SJSA1 (cell line): ENCODE measurements at regions not wholly inside any gene's neighbourhood (a gene's known extent, or its start where the extent isn't known, plus 50 kb on each side); places are given as distances from the start of the nearest gene placed in this dataset.
"Not testable (repeated sequence)": the region's sequence is repeated elsewhere in the genome, so short reads cannot be mapped to it uniquely, and the experiment has no call there.

Source experiments
- DNase-seq, 2 experiments: peaks; one replicate each; pipeline ENCODE4 v3.0.0-alpha.2; 2015 to 2020; ENCODE audit warnings: low spot score in 2 of 2, low read depth in 1 of 2
- H3K27ac ChIP-seq: fragments of 250-450 bp; sonication (Bioruptor Pico); 2 replicates; pipeline ENCODE4 v1.5.1; 2020; ENCODE audit warnings: mild to moderate bottlenecking, moderate library complexity
- H3K27me3 ChIP-seq: fragments of 250-450 bp; sonication (Bioruptor Pico); replicated peaks from 2 replicates; pipeline ENCODE4 v1.5.1; 2020; ENCODE audit warnings: mild to moderate bottlenecking, moderate library complexity
- H3K36me3 ChIP-seq: fragments of 250-450 bp; sonication (Bioruptor Pico); 2 replicates; pipeline ENCODE4 v1.5.1; 2020; ENCODE audit warnings: mild to moderate bottlenecking
- H3K4me1 ChIP-seq: fragments of 250-450 bp; sonication (Bioruptor Pico); replicated peaks from 2 replicates; pipeline ENCODE4 v1.6.1; 2021; ENCODE audit warnings: mild to moderate bottlenecking
- H3K4me3 ChIP-seq: fragments of 250-450 bp; sonication (Bioruptor Pico); 2 replicates; pipeline ENCODE4 v1.5.1; 2020; ENCODE audit warnings: mild to moderate bottlenecking
- H3K9me3 ChIP-seq: fragments of 250-450 bp; sonication (Bioruptor Pico); replicated peaks from 2 replicates; pipeline ENCODE4 v1.5.1; 2020; ENCODE audit warnings: mild to moderate bottlenecking

DNA sequence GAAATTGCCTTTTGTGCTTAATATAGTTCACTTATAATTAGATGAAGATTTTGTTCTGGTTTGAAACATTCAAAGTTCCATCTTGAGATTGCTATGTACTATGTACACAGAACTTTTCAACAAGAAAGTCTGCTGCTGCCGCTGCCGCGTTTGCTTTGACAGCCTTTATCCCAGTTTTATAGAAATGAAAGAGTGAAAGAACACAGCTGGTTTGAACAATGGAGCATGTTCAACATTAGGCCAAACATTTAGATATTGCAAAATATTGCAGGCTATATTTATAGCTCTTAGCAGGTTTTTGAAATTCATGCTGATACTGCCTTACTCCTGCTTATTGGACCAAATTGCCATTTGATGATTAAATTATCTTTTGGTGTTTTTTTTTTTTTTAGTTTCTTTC is 299.8 kb upstream of the PRKD1 start:
- DNase-seq, result peak in 1 of 2 experiments; percentile 9

DNA sequence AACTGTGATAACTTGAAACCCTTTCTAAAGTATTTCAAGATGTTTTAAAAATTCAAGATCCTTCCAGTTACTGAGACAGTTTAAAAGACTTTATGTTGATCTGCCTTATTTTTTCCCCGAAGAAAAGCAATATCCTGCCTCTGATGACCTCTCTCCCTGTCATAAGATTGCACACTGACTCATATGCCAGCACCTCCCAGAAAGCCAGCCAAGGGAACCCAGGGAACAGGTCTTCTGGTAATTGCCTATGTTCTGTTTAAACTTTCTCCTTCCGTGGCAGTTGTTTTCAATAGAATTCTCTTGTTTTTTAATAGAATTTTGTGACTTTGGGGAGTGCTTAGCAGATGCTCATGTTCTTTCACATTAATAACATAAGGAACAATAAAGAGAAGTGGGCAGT is 300.2 kb upstream of the PRKD1 start:
- H3K36me3 ChIP-seq, result no peaks in the 10 kb centered on the region
- peak; percentile 56 to 60 for DNase-seq
- H3K4me3 ChIP-seq, result no peak overlapping the region

More for the DNA sequence above, 299.8 kb upstream of the PRKD1 start:
- H3K4me3 ChIP-seq, result no peak overlapping the region
- H3K27ac ChIP-seq, result peak overlapping the region; percentile 48
- H3K27me3 ChIP-seq, result no peaks in the 10 kb centered on the region
- H3K4me1 ChIP-seq, result peaks cover 33% of the 10 kb centered on the region
- H3K36me3 ChIP-seq, result no peaks in the 10 kb centered on the region
- no peaks in the 10 kb centered on the region for H3K9me3 ChIP-seq

DNA sequence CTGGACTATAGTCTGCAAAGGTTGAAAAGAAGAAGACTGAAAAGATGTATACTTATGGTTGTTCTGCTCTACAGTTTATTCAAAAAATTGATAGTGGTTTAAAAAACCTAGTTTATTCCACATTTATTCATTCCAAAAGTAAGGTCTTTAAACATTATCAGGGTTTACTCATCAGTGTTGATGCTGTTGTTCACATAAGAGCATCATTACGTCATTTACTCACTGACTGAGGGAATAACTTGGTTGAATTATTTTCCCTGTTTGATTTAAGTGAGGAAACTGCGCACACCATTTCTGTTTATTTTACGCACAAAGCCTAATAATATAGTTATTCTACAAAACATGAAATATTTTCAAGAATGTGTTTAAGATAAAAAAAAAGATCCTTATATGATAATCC is 303.1 kb upstream of the PRKD1 start:
- Histone ChIP-seq H3K9me3 (no peaks in the 10 kb centered on the region), H3K4me1 (peaks cover 21% of the 10 kb centered on the region), H3K27me3 (no peaks in the 10 kb centered on the region), H3K36me3 (no peaks in the 10 kb centered on the region), H3K4me3 (no peak overlapping the region), H3K27ac (no peak overlapping the region)
- DNase-seq, result no peak

More for the DNA sequence above, 300.2 kb upstream of the PRKD1 start:
- Histone ChIP-seq H3K9me3 (no peaks in the 10 kb centered on the region), H3K4me1 (peaks cover 29% of the 10 kb centered on the region), H3K27ac (peak overlapping the region; percentile 48), H3K27me3 (no peaks in the 10 kb centered on the region)

DNA sequence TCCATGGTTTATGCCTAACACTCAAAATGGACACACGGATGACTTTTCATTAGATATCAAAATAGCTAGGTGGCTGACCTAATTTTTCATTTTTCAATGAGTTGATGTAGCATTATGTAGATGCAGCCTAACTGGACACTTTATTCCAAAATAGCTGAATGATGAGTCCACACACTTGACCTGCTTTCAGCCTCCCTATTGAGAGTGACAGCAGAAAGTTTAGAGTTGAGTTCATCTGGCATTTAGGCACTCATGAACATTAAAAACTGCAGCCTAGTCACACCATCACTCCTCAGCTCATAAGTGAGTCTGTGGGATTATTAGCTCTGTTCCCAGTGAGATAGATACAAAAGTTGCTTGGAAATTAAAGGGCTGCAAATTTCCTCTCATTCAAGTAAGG is 307.3 kb upstream of the PRKD1 start:
- Histone ChIP-seq H3K27ac (no peak overlapping the region), H3K36me3 (no peaks in the 10 kb centered on the region), H3K27me3 (no peaks in the 10 kb centered on the region), H3K4me1 (peaks cover 5% of the 10 kb centered on the region; the same call in 1 of the 2 replicates), H3K4me3 (no peak overlapping the region), H3K9me3 (no peaks in the 10 kb centered on the region)
- no peak for DNase-seq

DNA sequence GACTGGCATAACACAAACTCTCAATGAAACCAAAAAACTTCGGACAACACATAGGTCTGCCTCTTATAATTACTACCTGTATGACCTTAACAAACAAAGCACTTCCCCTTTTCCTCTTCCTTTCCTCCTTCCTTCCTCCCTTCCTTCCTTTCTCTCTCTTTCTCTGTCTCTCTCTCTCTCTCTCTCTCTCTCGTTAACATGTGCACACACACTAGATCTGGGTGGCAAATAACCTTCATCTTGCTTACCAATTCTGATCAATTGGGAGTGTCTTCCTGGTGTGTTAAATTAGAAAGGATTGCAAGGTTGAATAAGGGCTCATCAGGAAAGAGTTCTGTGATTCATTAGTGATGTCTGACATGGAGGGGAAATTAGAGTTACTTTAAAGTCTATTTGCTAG is 307.8 kb upstream of the PRKD1 start:
- H3K36me3 ChIP-seq, result no peaks in the 10 kb centered on the region
- H3K4me1 ChIP-seq, result peaks cover 5% of the 10 kb centered on the region; the same call in 1 of the 2 replicates
- no peak overlapping the region for H3K4me3 ChIP-seq
- H3K27me3 ChIP-seq, result no peaks in the 10 kb centered on the region
- no peak overlapping the region for H3K27ac ChIP-seq
- H3K9me3 ChIP-seq, result no peaks in the 10 kb centered on the region
- no peak for DNase-seq

DNA sequence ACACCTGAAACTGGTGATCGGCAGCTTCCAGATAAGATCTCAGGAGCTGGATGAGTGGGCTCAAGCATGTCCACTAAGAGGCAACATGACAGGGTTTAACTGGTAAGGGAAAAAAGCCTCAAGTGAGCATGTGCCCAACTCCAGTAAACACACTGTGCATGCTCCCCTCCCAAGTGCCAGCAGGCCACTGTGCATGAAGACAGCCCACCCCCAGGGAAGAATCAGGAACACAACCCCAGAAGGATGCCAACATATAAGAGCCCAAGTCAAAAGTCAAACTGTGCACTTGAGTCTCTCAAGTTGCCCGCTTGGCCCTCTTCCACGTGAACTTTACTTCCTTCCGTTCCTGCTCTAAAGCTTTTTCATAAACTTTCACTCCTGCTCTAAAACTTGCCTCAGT is 311.3 kb upstream of the PRKD1 start:
- no peaks in the 10 kb centered on the region; the same call in 1 of the 2 replicates for H3K4me1 ChIP-seq
- no peaks in the 10 kb centered on the region for H3K27me3 ChIP-seq
- no peak overlapping the region for H3K27ac ChIP-seq
- H3K9me3 ChIP-seq, result no peaks in the 10 kb centered on the region
- no peak overlapping the region for H3K4me3 ChIP-seq
- DNase-seq, result no peak
- H3K36me3 ChIP-seq, result no peaks in the 10 kb centered on the region

DNA sequence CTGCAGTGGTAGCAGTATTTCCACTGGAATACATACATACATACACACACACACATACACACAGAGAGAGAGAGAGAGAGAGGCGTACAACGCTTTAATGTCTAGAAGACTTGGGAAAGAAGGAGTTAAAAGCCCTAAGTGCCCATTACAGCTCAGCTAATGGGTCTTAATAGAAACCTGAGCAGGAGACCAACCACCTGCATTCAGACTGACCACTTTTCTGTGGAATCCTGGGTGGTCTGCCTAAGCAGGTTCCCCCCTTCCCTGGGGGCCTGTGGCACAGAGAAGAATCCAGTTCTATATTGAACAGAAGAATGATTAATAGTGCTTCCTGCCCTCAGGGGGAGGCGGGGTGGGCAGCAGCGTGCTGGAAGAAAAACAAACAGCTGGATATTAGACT is 312.4 kb upstream of the PRKD1 start:
- H3K4me3 ChIP-seq, result no peak overlapping the region
- H3K4me1 ChIP-seq, result no peaks in the 10 kb centered on the region; the same call in 1 of the 2 replicates
- no peak overlapping the region for H3K27ac ChIP-seq
- no peaks in the 10 kb centered on the region for H3K36me3 ChIP-seq
- H3K9me3 ChIP-seq, result no peaks in the 10 kb centered on the region
- H3K27me3 ChIP-seq, result no peaks in the 10 kb centered on the region
- no peak for DNase-seq

DNA sequence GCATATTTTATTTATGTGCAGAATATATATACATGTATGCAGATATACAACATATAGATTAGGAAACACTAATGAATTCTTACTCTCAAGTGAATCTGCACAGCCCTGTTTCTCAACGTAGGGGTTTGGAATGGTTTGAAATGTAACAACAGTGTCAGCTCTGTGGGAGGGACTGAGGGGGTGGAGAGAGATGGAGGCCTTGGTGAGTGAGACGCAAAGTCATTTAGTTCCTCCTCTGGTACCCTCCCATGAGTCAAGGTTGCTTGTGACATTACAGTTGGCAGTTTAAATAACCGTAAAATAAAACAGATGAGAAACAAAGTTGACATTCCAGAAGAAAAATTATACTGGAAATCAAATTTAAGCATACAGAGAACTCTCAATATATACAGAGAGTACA is 313.0 kb upstream of the PRKD1 start:
- no peaks in the 10 kb centered on the region for H3K36me3 ChIP-seq
- no peak overlapping the region for H3K4me3 ChIP-seq
- H3K27ac ChIP-seq, result no peak overlapping the region
- DNase-seq, result no peak
- H3K4me1 ChIP-seq, result no peaks in the 10 kb centered on the region; the same call in 1 of the 2 replicates
- no peaks in the 10 kb centered on the region for H3K27me3 ChIP-seq
- no peaks in the 10 kb centered on the region for H3K9me3 ChIP-seq

DNA sequence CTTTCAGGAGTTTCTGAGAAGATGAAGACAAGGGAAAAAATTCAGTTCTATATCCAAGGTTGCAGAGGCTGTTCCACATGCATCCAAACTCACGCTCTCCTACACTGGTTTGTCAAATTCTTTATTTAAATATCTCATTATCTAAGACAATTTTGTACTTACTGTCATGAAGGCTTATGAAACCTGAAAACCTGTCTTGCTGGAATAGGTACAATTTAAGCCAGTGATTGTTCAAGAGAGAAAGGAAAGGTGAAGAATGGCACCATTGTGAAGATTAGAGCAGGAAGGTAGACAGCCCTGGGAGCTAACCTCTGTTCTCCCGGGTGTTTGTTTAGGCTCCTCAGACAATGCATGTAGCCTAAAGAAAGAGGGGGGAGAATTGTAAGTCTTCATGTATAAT is 315.1 kb upstream of the PRKD1 start:
- H3K4me3 ChIP-seq, result no peak overlapping the region
- no peak overlapping the region for H3K27ac ChIP-seq
- H3K36me3 ChIP-seq, result no peaks in the 10 kb centered on the region
- no peaks in the 10 kb centered on the region for H3K9me3 ChIP-seq
- no peaks in the 10 kb centered on the region; the same call in 1 of the 2 replicates for H3K4me1 ChIP-seq
- no peak for DNase-seq
- H3K27me3 ChIP-seq, result no peaks in the 10 kb centered on the region

DNA sequence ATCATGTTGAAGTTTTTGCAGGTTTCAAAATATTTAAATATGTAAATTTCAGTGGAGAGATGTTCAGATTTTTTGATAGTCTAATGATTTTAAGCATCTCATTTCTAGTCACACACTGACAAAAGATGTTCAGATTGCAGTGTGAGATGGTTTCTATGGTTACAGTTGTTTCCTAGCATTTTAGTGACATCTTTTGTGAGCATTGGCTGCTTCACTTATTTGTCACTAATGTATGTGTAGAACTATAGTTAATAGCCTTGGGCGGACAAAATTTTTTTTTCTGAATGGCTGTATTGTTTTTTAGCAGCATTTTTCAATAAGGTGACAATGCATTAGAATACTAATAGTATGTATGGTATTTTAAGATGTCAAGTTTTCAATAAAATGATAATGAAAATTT is 315.6 kb upstream of the PRKD1 start:
- Histone ChIP-seq H3K27ac (no peak overlapping the region), H3K36me3 (no peaks in the 10 kb centered on the region), H3K4me1 (no peaks in the 10 kb centered on the region; the same call in 1 of the 2 replicates), H3K9me3 (no peaks in the 10 kb centered on the region), H3K4me3 (no peak overlapping the region), H3K27me3 (no peaks in the 10 kb centered on the region)
- no peak for DNase-seq

DNA sequence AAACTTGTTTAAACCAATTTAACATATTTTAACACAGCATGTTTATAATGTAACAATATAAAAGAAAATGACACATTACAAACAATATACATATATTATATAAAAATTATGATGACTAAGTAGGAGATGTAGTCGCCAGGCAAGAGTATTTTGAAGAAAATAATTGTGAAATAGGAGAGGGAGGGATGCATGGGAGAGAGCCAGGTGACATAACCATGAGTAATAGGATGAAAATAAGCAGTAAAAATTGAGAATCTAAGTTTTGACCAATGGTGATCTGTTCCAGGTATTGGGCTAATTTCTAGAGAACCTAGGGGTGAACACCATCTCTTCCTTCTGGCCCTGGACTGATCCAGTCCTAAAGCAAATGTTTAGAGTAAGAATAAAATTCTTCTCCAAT is 315.2 kb upstream of the G2E3 start:
- no peaks in the 10 kb centered on the region for H3K27me3 ChIP-seq
- H3K4me3 ChIP-seq, result no peak overlapping the region
- no peaks in the 10 kb centered on the region for H3K36me3 ChIP-seq
- H3K9me3 ChIP-seq, result no peaks in the 10 kb centered on the region
- no peak overlapping the region for H3K27ac ChIP-seq
- H3K4me1 ChIP-seq, result no peaks in the 10 kb centered on the region; the same call in 1 of the 2 replicates
- DNase-seq, result no peak

DNA sequence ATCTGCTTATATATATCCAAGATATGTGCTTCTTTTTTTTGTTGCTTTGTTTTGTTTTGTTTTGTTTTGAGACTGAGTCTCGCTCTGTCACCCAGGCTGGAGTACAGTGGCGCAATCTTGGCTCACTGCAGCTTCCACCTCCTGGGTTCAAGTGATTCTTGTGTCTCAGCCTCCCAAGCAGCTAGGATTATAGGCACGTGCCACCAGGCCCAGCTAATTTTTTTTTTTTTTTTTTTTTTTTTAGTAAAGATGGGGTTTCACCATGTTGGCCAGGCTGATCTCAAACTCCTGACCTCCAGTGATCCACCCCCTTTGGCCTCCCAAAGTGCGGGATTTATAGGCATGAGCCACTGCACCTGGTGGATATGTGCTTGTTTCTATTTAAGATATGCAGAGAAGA is 314.6 kb upstream of the G2E3 start:
- H3K27ac ChIP-seq, DNase-seq, H3K4me1 ChIP-seq: not testable (repeated sequence)

DNA sequence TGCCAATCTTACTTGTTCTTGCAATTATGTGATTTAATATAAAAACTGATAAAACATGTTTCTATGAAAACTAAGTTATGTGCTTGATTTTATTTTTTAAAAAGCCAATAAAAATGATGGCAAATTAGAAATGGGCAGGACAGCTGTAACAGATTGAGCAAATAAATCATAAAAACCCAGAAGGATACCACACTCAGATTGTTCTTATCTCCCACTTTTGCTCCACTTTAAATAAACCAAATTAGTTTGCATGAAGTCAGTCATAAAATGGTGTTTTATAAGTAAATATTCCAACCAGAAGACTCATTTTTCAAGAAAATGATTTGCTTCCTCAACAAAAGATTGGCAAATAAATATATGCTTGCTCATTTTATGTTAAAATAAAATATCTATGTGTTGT is 307.9 kb upstream of the G2E3 start:
- H3K27ac ChIP-seq, result no peak overlapping the region
- H3K9me3 ChIP-seq, result no peaks in the 10 kb centered on the region
- H3K4me3 ChIP-seq, result no peak overlapping the region
- H3K27me3 ChIP-seq, result no peaks in the 10 kb centered on the region
- no peaks in the 10 kb centered on the region for H3K36me3 ChIP-seq
- no peak for DNase-seq
- no peaks in the 10 kb centered on the region for H3K4me1 ChIP-seq

More for the DNA sequence above, 314.6 kb upstream of the G2E3 start:
- H3K27me3 ChIP-seq, H3K36me3 ChIP-seq, H3K4me3 ChIP-seq, H3K9me3 ChIP-seq: not testable (repeated sequence)

DNA sequence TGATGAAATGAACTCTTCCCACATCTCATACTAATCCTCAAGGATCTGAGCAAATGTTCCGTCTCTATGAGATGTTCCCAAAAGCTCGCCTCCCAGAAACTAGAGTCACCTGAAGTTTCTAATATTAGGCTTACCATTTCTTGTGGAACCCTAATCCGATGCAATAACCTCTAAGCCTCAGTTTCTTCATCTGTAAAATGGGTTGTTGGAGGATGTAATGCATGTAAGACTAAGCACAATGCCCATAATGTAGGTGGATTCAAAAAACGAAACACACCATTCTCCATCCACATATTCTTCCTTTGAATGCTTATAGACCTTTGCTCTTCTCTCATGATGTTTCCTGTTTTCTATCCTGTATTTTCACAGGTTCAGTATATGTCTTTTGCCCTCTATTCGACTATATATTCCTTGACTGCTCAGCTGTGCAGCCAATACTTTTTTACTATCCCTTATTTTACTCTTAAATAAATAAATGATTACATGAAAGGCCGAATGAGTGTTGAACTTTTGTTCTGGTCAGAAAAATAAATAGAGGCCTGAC is 307.3 kb upstream of the G2E3 start:
- Histone ChIP-seq H3K4me1 (no peaks in the 10 kb centered on the region), H3K27me3 (no peaks in the 10 kb centered on the region), H3K36me3 (no peaks in the 10 kb centered on the region), H3K4me3 (no peak overlapping the region), H3K9me3 (no peaks in the 10 kb centered on the region), H3K27ac (no peak overlapping the region)
- DNase-seq, result no peak

DNA sequence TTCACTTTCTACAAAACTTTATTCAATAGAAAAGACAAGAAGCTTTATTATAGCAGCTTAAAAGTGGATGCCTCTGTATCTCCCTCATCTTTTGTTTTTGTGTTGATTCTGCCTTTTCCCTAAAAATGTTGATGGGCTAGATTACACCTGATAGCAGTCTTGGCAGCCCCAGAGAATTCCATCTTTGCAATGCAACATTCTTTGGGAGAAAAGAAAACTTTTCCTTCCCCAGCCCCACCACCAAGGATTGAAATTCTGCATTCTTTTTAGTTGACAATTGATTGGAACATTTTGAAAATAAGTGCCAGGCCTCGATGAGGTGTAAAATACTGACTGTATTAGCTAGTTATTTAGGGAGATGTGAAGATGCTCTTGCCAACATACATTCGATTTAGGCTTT is 306.8 kb upstream of the G2E3 start:
- H3K9me3 ChIP-seq, result no peaks in the 10 kb centered on the region
- no peak for DNase-seq
- H3K4me3 ChIP-seq, result no peak overlapping the region
- H3K27me3 ChIP-seq, result no peaks in the 10 kb centered on the region
- H3K27ac ChIP-seq, result no peak overlapping the region
- no peaks in the 10 kb centered on the region for H3K4me1 ChIP-seq
- H3K36me3 ChIP-seq, result no peaks in the 10 kb centered on the region
